ENCODE measurements at regions not wholly inside any gene's neighbourhood (a gene's known extent, or its start where the extent isn't known, plus 50 kb on each side); places are given as distances from the start of the nearest gene placed in this dataset.
"Not testable (repeated sequence)": the region's sequence is repeated elsewhere in the genome, so short reads cannot be mapped to it uniquely, and the experiment has no call there.

DNA sequence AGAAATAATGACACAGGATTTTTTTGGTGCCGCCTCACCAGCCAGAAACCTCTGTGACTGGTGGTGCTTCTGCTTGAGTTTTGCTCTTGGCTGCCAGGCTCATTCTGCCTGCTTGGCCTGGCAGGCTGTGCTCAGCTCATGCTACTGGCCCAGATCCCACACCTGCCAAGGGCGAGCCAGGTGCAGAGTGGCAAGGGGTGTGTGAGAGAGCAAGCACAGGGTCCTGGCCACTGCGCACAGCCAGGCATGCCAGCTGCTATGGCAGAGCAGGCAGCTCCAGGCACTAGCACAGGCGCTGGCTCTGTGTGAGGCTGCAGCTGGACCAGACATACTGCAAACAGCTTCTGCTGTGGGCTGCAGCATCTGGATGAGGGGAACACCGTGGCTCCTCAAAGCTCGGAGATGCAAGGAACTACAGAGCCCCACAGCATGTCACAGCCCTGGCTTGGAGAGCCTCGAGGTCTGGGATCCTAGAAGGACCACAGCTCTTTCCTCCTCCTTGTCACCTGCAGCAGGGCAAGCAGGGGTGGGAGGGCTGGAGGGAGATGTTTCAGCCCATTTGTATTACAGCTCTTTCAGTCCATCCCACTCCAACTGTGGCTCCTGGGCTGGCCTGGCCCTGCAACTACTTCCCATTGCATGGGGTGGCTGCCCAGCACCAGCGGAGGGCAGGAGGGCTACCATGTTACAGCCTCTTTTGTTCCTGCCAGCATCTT is 313.4 kb upstream of the SEMA3C start:
- Mint-ChIP-seq H3K27me3 (no peaks in the 10 kb centered on the region), H3K9me3 (peaks cover 0 to 8% (median 0%) of the 10 kb centered on the region in 11 donors), H3K36me3 (no peaks in the 10 kb centered on the region), H3K4me1 (no peaks in the 10 kb centered on the region), H3K27ac (no peak overlapping the region), H3K4me3 (no peak overlapping the region)
- Histone ChIP-seq H3K36me3 (ENCODE audit: control insufficient read depth in 2 of 3, insufficient read depth in 3 of 3, low read length in 3 of 3) (no peaks in the 10 kb centered on the region), H3K4me3 (ENCODE audit: low read length) (no peak overlapping the region), H3K27me3 (ENCODE audit: control insufficient read depth in 2 of 2, insufficient read depth in 2 of 2, low read length in 2 of 2) (no peaks in the 10 kb centered on the region), H3K27ac (ENCODE audit: low read depth, low read length) (no peak overlapping the region), H3K4me1 (ENCODE audit: control insufficient read depth in 2 of 2, insufficient read depth in 2 of 2, low read length in 2 of 2) (no peaks in the 10 kb centered on the region), H3K9me3 (ENCODE audit: control insufficient read depth in 2 of 3, low read length in 3 of 3) (no peaks in the 10 kb centered on the region)
- ATAC-seq (no peak), DNase-seq (no peak)
- intact Hi-C loops (cut with micrococcal nuclease): no loop called here
- ChIA-PET POLR2A (no interaction called here), CTCF (no interaction called here)

DNA sequence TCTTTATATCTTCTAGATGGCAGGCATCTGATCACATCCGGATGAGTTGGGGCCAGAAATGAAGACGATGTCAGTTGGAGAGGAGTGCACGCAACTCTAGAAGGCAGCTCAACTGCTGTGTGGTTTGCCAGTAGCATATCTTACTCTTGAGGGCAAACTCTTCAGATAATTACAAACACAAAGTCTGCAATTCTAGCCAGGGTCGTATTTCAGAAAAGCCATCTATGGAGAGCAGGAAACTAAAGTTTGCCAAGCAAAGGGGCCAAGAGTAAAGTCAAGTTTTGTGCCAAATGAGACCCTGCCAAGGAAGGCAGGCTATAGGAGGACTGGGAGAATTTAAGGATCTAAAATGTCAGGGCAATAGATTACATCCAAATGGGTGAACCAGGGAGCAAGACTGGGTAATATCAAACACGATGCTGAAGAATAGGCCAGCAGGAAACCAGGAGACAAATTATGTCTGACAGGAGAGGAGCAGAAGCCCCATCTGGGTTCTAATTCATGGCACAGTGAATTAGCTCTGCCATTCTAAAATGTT is 312.5 kb upstream of the SEMA3C start:
- peaks cover 0 to 8% (median 0%) of the 10 kb centered on the region in 11 donors for H3K9me3 Mint-ChIP-seq
- Histone ChIP-seq H3K9me3 (ENCODE audit: control insufficient read depth in 2 of 3, low read length in 3 of 3) (no peaks in the 10 kb centered on the region), H3K27me3 (ENCODE audit: control insufficient read depth in 2 of 2, insufficient read depth in 2 of 2, low read length in 2 of 2) (no peaks in the 10 kb centered on the region), H3K27ac (ENCODE audit: low read depth, low read length) (no peak overlapping the region), H3K4me3 (ENCODE audit: low read length) (no peak overlapping the region), H3K36me3 (ENCODE audit: control insufficient read depth in 2 of 3, insufficient read depth in 3 of 3, low read length in 3 of 3) (no peaks in the 10 kb centered on the region), H3K4me1 (ENCODE audit: control insufficient read depth in 2 of 2, insufficient read depth in 2 of 2, low read length in 2 of 2) (no peaks in the 10 kb centered on the region)
- ATAC-seq: no peak
- no peaks in the 10 kb centered on the region for H3K27me3 Mint-ChIP-seq
- CTCF ChIA-PET: no interaction called here
- H3K4me1 Mint-ChIP-seq: no peaks in the 10 kb centered on the region
- no peaks in the 10 kb centered on the region for H3K36me3 Mint-ChIP-seq
- POLR2A ChIA-PET: interaction anchor here (0.6 kb wide), 1 partner anchor 20 kb away, joined by 3 read pairs; no protein-coding TSS in a partner anchor
- DNase-seq: no peak
- H3K27ac Mint-ChIP-seq: no peak overlapping the region
- no peak overlapping the region for H3K4me3 Mint-ChIP-seq
- intact Hi-C loops (cut with micrococcal nuclease): no loop called here

DNA sequence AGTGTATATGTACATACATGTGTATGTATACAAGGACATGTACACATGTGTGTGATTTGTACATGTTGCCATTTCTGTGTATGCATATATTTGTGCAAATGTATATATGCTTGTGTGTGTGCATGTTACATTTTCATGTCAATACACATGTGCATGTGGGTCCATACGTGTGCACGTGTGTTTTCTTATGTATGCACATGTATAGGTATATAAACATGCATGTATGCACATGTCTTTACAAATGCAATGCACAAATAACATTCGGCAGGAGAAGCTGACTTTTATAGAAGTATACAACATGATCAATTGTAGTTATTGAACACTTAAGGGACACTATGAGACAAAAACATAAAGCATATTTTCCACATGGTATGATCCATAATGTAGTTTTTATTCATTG is 307.4 kb upstream of the SEMA3C start:
- ATAC-seq: no peak

DNA sequence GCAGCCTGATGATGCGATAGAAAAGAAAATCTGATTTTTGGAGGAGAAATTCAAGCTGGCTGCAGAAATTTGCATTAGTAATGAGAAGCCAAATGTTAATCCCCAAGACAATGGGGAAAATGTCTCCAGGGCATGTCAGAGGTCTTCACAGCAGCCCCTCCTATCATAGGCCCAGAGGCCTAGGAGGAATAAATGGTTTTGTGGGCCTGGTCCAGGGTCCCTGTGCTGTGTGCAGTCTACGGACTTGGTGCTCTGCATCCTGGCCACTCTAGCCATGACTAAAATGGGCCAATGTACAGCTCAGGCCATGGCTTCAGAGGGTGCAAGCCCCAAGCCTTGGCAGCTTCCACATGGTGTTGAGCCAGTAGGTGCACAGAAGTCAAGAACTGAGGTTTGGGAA is 303.8 kb upstream of the SEMA3C start:
- ATAC-seq; H3K27ac ChIP-seq (ENCODE audit: low read depth, low read length); H3K27me3 Mint-ChIP-seq; H3K27ac Mint-ChIP-seq; H3K4me1 Mint-ChIP-seq; H3K27me3 ChIP-seq (ENCODE audit: control insufficient read depth in 2 of 2, insufficient read depth in 2 of 2, low read length in 2 of 2); intact Hi-C loops (cut with micrococcal nuclease); H3K36me3 ChIP-seq (ENCODE audit: control insufficient read depth in 2 of 3, insufficient read depth in 3 of 3, low read length in 3 of 3); CTCF ChIA-PET; H3K4me1 ChIP-seq (ENCODE audit: control insufficient read depth in 2 of 2, insufficient read depth in 2 of 2, low read length in 2 of 2); H3K9me3 ChIP-seq (ENCODE audit: control insufficient read depth in 2 of 3, low read length in 3 of 3); H3K36me3 Mint-ChIP-seq; H3K4me3 ChIP-seq (ENCODE audit: low read length); H3K4me3 Mint-ChIP-seq; POLR2A ChIA-PET; DNase-seq: not testable (repeated sequence)
- H3K9me3 Mint-ChIP-seq: peaks cover 0 to 14% (median 3%) of the 10 kb centered on the region in 11 donors

More for the DNA sequence above, 307.4 kb upstream of the SEMA3C start:
- Mint-ChIP-seq H3K9me3 (peaks cover 0 to 22% (median 3%) of the 10 kb centered on the region in 11 donors), H3K4me3 (no peak overlapping the region), H3K27me3 (no peaks in the 10 kb centered on the region), H3K4me1 (no peaks in the 10 kb centered on the region), H3K27ac (no peak overlapping the region), H3K36me3 (no peaks in the 10 kb centered on the region)
- no peak overlapping the region for H3K27ac ChIP-seq (ENCODE audit: low read depth, low read length)
- no peak overlapping the region for H3K4me3 ChIP-seq (ENCODE audit: low read length)
- no peaks in the 10 kb centered on the region for H3K36me3 ChIP-seq (ENCODE audit: control insufficient read depth in 2 of 3, insufficient read depth in 3 of 3, low read length in 3 of 3)
- no peaks in the 10 kb centered on the region for H3K4me1 ChIP-seq (ENCODE audit: control insufficient read depth in 2 of 2, insufficient read depth in 2 of 2, low read length in 2 of 2)
- DNase-seq: no peak
- ChIA-PET POLR2A (no interaction called here), CTCF (no interaction called here)
- no peaks in the 10 kb centered on the region for H3K9me3 ChIP-seq (ENCODE audit: control insufficient read depth in 2 of 3, low read length in 3 of 3)
- intact Hi-C loops (cut with micrococcal nuclease): no loop called here
- H3K27me3 ChIP-seq (ENCODE audit: control insufficient read depth in 2 of 2, insufficient read depth in 2 of 2, low read length in 2 of 2): no peaks in the 10 kb centered on the region

DNA sequence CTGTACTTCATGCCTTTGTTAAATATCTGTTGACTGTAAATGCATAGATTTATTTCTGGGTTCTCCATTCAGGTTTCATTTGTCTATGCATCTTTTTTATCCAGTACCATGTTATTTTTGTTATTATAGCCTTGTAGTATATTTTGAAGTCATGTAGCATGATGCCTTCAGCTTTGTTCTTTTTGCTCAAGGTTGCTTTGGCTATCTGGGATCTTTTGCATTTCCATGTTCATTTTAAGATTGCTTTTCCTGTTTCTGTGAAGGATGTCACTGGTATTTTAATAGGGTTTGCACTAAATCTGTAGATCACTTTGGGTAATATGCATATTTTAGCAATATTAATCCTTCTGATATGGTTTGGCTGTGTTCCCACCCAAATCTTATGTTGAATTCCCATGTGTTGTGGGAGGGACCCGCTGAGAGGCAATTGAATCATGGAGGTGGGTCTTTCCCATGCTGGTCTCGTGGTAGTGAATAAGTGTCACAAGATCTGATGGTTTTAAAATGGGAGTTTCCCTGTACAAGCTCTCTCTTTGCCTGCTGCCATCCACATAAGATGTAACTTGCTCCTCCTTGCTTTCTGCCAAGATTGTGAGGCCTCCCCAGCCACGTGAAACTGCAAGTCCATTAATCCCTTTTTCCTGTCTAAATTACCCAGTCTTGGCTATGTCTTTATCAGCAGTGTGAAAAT is 302.8 kb upstream of the SEMA3C start:
- Mint-ChIP-seq H3K9me3 (peaks cover 0 to 14% (median 3%) of the 10 kb centered on the region in 11 donors), H3K36me3 (no peaks in the 10 kb centered on the region), H3K4me1 (no peaks in the 10 kb centered on the region), H3K4me3 (no peak overlapping the region), H3K27ac (no peak overlapping the region), H3K27me3 (no peaks in the 10 kb centered on the region)
- H3K36me3 ChIP-seq (ENCODE audit: control insufficient read depth in 2 of 3, insufficient read depth in 3 of 3, low read length in 3 of 3): no peaks in the 10 kb centered on the region
- ChIA-PET POLR2A (no interaction called here), CTCF (no interaction called here)
- H3K4me3 ChIP-seq (ENCODE audit: low read length): no peak overlapping the region
- ATAC-seq (no peak), DNase-seq (no peak)
- no peaks in the 10 kb centered on the region for H3K9me3 ChIP-seq (ENCODE audit: control insufficient read depth in 2 of 3, low read length in 3 of 3)
- H3K27ac ChIP-seq (ENCODE audit: low read depth, low read length): no peak overlapping the region
- H3K27me3 ChIP-seq (ENCODE audit: control insufficient read depth in 2 of 2, insufficient read depth in 2 of 2, low read length in 2 of 2): no peaks in the 10 kb centered on the region
- H3K4me1 ChIP-seq (ENCODE audit: control insufficient read depth in 2 of 2, insufficient read depth in 2 of 2, low read length in 2 of 2): no peaks in the 10 kb centered on the region
- intact Hi-C loops (cut with micrococcal nuclease): no loop called here

DNA sequence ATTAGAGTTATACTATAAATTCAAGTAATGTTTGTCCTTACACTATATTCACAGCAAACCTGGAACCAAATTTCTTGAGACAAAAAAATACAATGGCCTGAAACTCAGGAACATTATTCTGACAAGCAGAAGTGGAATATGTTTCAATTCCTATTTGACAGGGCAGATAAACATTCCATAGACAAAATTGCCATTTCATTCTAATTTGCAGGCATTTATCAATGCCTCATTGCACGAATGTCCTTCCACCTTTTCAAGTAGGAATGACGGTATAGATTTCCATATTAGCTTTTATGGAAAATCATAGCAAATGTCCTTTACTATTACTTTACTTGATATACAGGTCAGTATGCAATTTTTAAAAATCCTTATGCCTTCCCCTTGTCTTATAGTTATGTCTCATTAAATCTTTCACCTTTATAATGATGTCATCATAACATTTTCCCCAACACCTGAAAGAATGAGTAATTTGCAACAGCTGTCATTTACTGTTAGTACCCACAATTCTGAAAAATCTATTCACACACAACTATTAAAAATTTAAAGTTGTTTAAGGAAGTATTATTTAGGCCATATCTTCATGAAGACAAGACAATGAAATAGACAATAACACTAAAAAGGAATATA is 299.7 kb upstream of the SEMA3C start:
- Histone ChIP-seq H3K36me3 (ENCODE audit: control insufficient read depth in 2 of 3, insufficient read depth in 3 of 3, low read length in 3 of 3) (no peaks in the 10 kb centered on the region), H3K27ac (ENCODE audit: low read depth, low read length) (no peak overlapping the region), H3K9me3 (ENCODE audit: control insufficient read depth in 2 of 3, low read length in 3 of 3) (no peaks in the 10 kb centered on the region), H3K27me3 (ENCODE audit: control insufficient read depth in 2 of 2, insufficient read depth in 2 of 2, low read length in 2 of 2) (no peaks in the 10 kb centered on the region), H3K4me3 (ENCODE audit: low read length) (no peak overlapping the region), H3K4me1 (ENCODE audit: control insufficient read depth in 2 of 2, insufficient read depth in 2 of 2, low read length in 2 of 2) (no peaks in the 10 kb centered on the region)
- no peaks in the 10 kb centered on the region for H3K27me3 Mint-ChIP-seq
- H3K27ac Mint-ChIP-seq: no peak overlapping the region
- H3K4me1 Mint-ChIP-seq: no peaks in the 10 kb centered on the region
- intact Hi-C loops (cut with micrococcal nuclease): no loop called here
- H3K4me3 Mint-ChIP-seq: no peak overlapping the region
- ChIA-PET CTCF (no interaction called here), POLR2A (no interaction called here)
- H3K9me3 Mint-ChIP-seq: peaks cover 0 to 19% (median 2%) of the 10 kb centered on the region in 11 donors
- DNase-seq (no peak), ATAC-seq (no peak)
- no peaks in the 10 kb centered on the region for H3K36me3 Mint-ChIP-seq

All from naive thymus-derived CD4-positive, alpha-beta T cell (primary cell).